B cell (primary cell): ENCODE measurements at regions not wholly inside any gene's neighbourhood (a gene's known extent, or its start where the extent isn't known, plus 50 kb on each side); places are given as distances from the start of the nearest gene placed in this dataset.

Experiments used
- ATAC-seq: fragments of 200-7000 bp; cut with Tn5 transposase; one replicate; pipeline ENCODE4 v1.10.0; 2021; ENCODE audit warnings: low read depth, mild to moderate bottlenecking, moderate number of reproducible peaks, moderate library complexity
- CTCF ChIA-PET: fragments of 350-600 bp; sonication (Branson Sonifier 250); formaldehyde crosslinking; loops from one replicate; lab custom pipeline; 2021; ENCODE audit warnings: antibody characterized with exemption, inconsistent platforms; lab: Charles Lee
- POLR2A ChIA-PET: fragments of 350-600 bp; sonication (Branson Sonifier 250); formaldehyde crosslinking; loops from one replicate; lab custom pipeline; 2021; ENCODE audit warnings: antibody characterized with exemption; lab: Charles Lee
- DNase-seq: peaks from one replicate; pipeline ENCODE4 v3.0.0; 2013
- H2AFZ ChIP-seq: 2 replicates; pipeline ENCODE4 v1.6.1; 2012; ENCODE audit warnings: mild to moderate bottlenecking, low read depth, low read length; ENCODE audit not compliant: insufficient read depth, poor library complexity, severe bottlenecking
- H3K27ac ChIP-seq, 2 donors: 1 replicate in 1 of 2; 2 replicates in 1 of 2; pipeline ENCODE4 v1.5.1; 2012 to 2013; ENCODE audit warnings: low read length in 2 of 2, mild to moderate bottlenecking in 2 of 2, moderate library complexity in 1 of 2
- H3K27me3 ChIP-seq, 4 experiments: fragments of 200-600 bp in 1 of 4; sonication (generic) in 1 of 4; replicated peaks in 1 of 4; 1 replicate in 2 of 4; 2 replicates in 2 of 4; pipeline versions ENCODE4 v1.6.1 to v1.7.0; 2013 to 2016; ENCODE audit warnings: low read length in 3 of 4, mild to moderate bottlenecking in 2 of 4, mixed read lengths in 1 of 4, moderate library complexity in 1 of 4; ENCODE audit not compliant: insufficient read depth in 4 of 4, control insufficient read depth in 3 of 4; ENCODE audit errors: control extremely low read depth in 1 of 4
- H3K36me3 ChIP-seq, 2 experiments: replicated peaks in 1 of 2; 1 replicate in 1 of 2; 2 replicates in 1 of 2; pipeline versions ENCODE4 v1.6.1 to v1.7.1; 2013; ENCODE audit warnings: low read length in 1 of 2; ENCODE audit not compliant: insufficient read depth in 2 of 2, control insufficient read depth in 1 of 2; ENCODE audit errors: control extremely low read depth in 1 of 2, extremely low read depth in 1 of 2
- H3K4me1 ChIP-seq, 2 donors: fragments of 200-600 bp in 1 of 2; sonication (generic) in 1 of 2; 1 replicate in 1 of 2; 2 replicates in 1 of 2; pipeline versions ENCODE4 v1.5.1 to v1.6.1; 2013 to 2017; ENCODE audit warnings: low read length in 2 of 2; ENCODE audit not compliant: control insufficient read depth in 2 of 2, insufficient read depth in 2 of 2
- H3K4me2 ChIP-seq: replicated peaks from 2 replicates; pipeline ENCODE3; 2012; ENCODE audit warnings: mild to moderate bottlenecking, low read depth, low read length; ENCODE audit not compliant: poor library complexity, severe bottlenecking
- H3K4me3 ChIP-seq, 5 experiments: fragments of 200-600 bp in 1 of 5; sonication (generic) in 1 of 5; 1 replicate in 3 of 5; 2 replicates in 2 of 5; pipeline versions ENCODE4 v1.5.1 to v1.7.0; 2011 to 2016; ENCODE audit warnings: low read length in 4 of 5, mild to moderate bottlenecking in 4 of 5, low read depth in 2 of 5, control low read depth in 1 of 5, moderate library complexity in 1 of 5; ENCODE audit not compliant: insufficient read depth in 1 of 5; ENCODE audit errors: control extremely low read depth in 1 of 5, extremely low read depth in 1 of 5
- H3K79me2 ChIP-seq: fragments of 200-600 bp; sonication (generic); one replicate; pipeline ENCODE4 v1.6.0; 2016; ENCODE audit warnings: low read length; ENCODE audit not compliant: control insufficient read depth, insufficient read depth
- H3K9ac ChIP-seq: fragments of 200-600 bp; sonication (generic); 2 replicates; pipeline ENCODE4 v1.6.1; 2017; ENCODE audit warnings: mild to moderate bottlenecking, low read length, moderate library complexity
- H3K9me3 ChIP-seq, 3 donors: one replicate each; pipeline versions ENCODE4 v1.6.1 to v1.7.1; 2013; ENCODE audit warnings: low read length in 2 of 3; ENCODE audit not compliant: control insufficient read depth in 2 of 3, insufficient read depth in 1 of 3; ENCODE audit errors: control extremely low read depth in 1 of 3
- H4K20me1 ChIP-seq: 2 replicates; pipeline ENCODE4 v1.6.0; 2012; ENCODE audit warnings: mild to moderate bottlenecking, low read length; ENCODE audit not compliant: insufficient read depth, control insufficient read depth, poor library complexity, severe bottlenecking
- H3K27ac Mint-ChIP-seq: one replicate; pipeline ENCODE4 v1.8.0; 2021; ENCODE audit warnings: mixed read lengths
- H3K27me3 Mint-ChIP-seq: one replicate; pipeline ENCODE4 v1.8.0; 2021; ENCODE audit warnings: mixed read lengths
- H3K4me1 Mint-ChIP-seq: one replicate; pipeline ENCODE4 v1.8.0; 2021; ENCODE audit warnings: mixed read lengths
- H3K4me3 Mint-ChIP-seq: one replicate; pipeline ENCODE4 v1.8.0; 2021; ENCODE audit warnings: mixed read lengths
- H3K9me3 Mint-ChIP-seq: one replicate; pipeline ENCODE4 v1.8.0; 2022; ENCODE audit warnings: mixed read lengths; ENCODE audit not compliant: insufficient read depth
- CTCF ChIP-seq: fragments of 200-600 bp; IDR thresholded peaks from one replicate; pipeline ENCODE4 v1.8.0; 2022; ENCODE audit warnings: antibody characterized with exemption, mild to moderate bottlenecking
- EZH2 ChIP-seq: IDR thresholded peaks from 2 replicates; pipeline ENCODE4 v1.6.1; 2012; ENCODE audit warnings: borderline replicate concordance, low read depth, mild to moderate bottlenecking, moderate library complexity, low read length; ENCODE audit not compliant: insufficient read depth, poor library complexity, severe bottlenecking
- WGBS: methylation state at CpG from one replicate; pipeline ENCODE4 v1.1.5; 2013; ENCODE audit warnings: missing lambda C conversion rate; ENCODE audit not compliant: insufficient coverage; 5-methylcytosine and 5-hydroxymethylcytosine counted together
- intact Hi-C: fragments of 100-400 bp; cut with micrococcal nuclease; formaldehyde crosslinking; loops from one replicate; pipeline ENCODE4 v1.10.0; 2022

DNA sequence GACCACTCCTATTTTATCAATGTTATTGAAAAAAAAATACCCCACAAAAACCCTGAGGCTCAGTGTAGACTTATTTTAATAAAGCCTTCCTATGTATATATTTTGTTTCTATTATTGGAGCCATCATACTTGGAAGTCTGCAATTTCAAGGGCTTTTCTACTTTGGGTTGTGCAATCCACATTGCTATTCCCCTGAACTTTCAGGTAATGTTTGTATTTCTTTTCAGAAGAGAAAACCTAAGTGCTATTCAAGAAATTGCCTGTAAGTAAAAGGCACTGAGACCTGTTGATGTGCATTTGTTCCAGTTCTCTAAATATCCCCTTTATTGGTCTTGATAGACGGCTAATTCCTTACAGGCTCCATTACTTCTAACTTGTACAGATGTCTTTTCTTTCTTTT is 280.7 kb upstream of the RAG2 start:
- H3K4me3 Mint-ChIP-seq: no peak overlapping the region
- peaks cover 3% of the 10 kb centered on the region for H3K9me3 Mint-ChIP-seq
- Histone ChIP-seq H3K79me2 (no peaks in the 10 kb centered on the region), H3K27ac (no peak overlapping the region), H3K9ac (no peak overlapping the region), H3K36me3 (no peaks in the 10 kb centered on the region), H3K4me1 (no peaks in the 10 kb centered on the region), H3K9me3 (peaks cover 0 to 10% (median 0%) of the 10 kb centered on the region in 3 donors), H3K4me3 (no peak overlapping the region), H3K27me3 (no peaks in the 10 kb centered on the region), H3K4me2 (no peak overlapping the region), H4K20me1 (no peaks in the 10 kb centered on the region), H2AFZ (no peak overlapping the region)
- CTCF ChIA-PET: no interaction called here
- TF ChIP-seq EZH2 (no peak), CTCF (no peak)
- DNase-seq: no peak
- POLR2A ChIA-PET: no interaction called here
- ATAC-seq: no peak
- no peaks in the 10 kb centered on the region for H3K4me1 Mint-ChIP-seq
- intact Hi-C loops: no loop called here
- H3K27me3 Mint-ChIP-seq: no peaks in the 10 kb centered on the region
- no peak overlapping the region for H3K27ac Mint-ChIP-seq
- no CpG with 5 or more reads among the region's 1 CpG for WGBS

DNA sequence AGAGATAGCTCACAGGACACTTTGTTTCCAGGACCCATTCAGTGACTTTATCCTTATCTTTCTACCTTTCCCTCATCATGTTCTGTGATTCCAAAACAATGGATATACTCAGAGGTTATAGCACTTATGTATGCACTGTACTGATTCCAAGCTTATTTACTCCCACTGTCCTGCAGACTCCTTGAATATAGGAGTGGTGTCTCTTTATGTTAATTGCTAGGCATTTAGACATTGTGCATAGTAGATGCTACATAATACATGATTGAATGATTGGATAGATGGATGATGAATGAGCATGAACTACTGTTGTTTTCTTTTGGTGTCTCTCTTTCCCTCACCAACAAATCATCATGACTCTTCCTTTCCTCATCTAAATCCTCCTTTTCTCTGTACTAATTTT is 279.1 kb upstream of the RAG2 start:
- no peak for TF ChIP-seq CTCF
- TF ChIP-seq EZH2: no peak
- CTCF ChIA-PET: no interaction called here
- no peaks in the 10 kb centered on the region for H3K79me2 ChIP-seq
- no peak overlapping the region for H3K27ac ChIP-seq
- H3K9me3 ChIP-seq: peaks cover 0 to 8% (median 0%) of the 10 kb centered on the region in 3 donors
- Mint-ChIP-seq H3K27ac (no peak overlapping the region), H3K4me3 (no peak overlapping the region), H3K9me3 (no peaks in the 10 kb centered on the region), H3K4me1 (no peaks in the 10 kb centered on the region), H3K27me3 (no peaks in the 10 kb centered on the region)
- H3K36me3 ChIP-seq: no peaks in the 10 kb centered on the region
- H3K4me3 ChIP-seq: no peak overlapping the region
- H3K9ac ChIP-seq: no peak overlapping the region
- ATAC-seq (no peak), DNase-seq (no peak)
- H3K27me3 ChIP-seq: no peaks in the 10 kb centered on the region
- H3K4me1 ChIP-seq: no peaks in the 10 kb centered on the region
- H2AFZ ChIP-seq: no peak overlapping the region
- no peaks in the 10 kb centered on the region for H4K20me1 ChIP-seq
- intact Hi-C loops: no loop called here
- POLR2A ChIA-PET: no interaction called here
- no peak overlapping the region for H3K4me2 ChIP-seq
